22Rv1 (cell line): ENCODE measurements at regions not wholly inside any gene's neighbourhood (a gene's known extent, or its start where the extent isn't known, plus 50 kb on each side); places are given as distances from the start of the nearest gene placed in this dataset.
"Not testable (repeated sequence)": the region's sequence is repeated elsewhere in the genome, so short reads cannot be mapped to it uniquely, and the experiment has no call there.

Experiments
- ZFX ChIP-seq: fragments of 450-650 bp; IDR thresholded peaks from 2 replicates; pipeline ENCODE4 v1.6.1; 2017; ENCODE audit warnings: antibody characterized with exemption, borderline replicate concordance
- TF ChIP-seq, protein P1 (sequence below): fragments of 450-650 bp; IDR thresholded peaks from 2 replicates; pipeline ENCODE4 v1.5.1; 2017; ENCODE audit warnings: mild to moderate bottlenecking

- TF ChIP-seq, protein P1, sequence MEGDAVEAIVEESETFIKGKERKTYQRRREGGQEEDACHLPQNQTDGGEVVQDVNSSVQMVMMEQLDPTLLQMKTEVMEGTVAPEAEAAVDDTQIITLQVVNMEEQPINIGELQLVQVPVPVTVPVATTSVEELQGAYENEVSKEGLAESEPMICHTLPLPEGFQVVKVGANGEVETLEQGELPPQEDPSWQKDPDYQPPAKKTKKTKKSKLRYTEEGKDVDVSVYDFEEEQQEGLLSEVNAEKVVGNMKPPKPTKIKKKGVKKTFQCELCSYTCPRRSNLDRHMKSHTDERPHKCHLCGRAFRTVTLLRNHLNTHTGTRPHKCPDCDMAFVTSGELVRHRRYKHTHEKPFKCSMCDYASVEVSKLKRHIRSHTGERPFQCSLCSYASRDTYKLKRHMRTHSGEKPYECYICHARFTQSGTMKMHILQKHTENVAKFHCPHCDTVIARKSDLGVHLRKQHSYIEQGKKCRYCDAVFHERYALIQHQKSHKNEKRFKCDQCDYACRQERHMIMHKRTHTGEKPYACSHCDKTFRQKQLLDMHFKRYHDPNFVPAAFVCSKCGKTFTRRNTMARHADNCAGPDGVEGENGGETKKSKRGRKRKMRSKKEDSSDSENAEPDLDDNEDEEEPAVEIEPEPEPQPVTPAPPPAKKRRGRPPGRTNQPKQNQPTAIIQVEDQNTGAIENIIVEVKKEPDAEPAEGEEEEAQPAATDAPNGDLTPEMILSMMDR, result not testable (repeated sequence)
- TF ChIP-seq ZFX, result not testable (repeated sequence)
These were observed 199.9 kb downstream of the BANP start for GRCh38 chr16:88151129-88151499.
